ENCODE measurements at regions not wholly inside any gene's neighbourhood (a gene's known extent, or its start where the extent isn't known, plus 50 kb on each side); places are given as distances from the start of the nearest gene placed in this dataset.

- no peak for TF ChIP-seq POLR2A (IDR thresholded peaks at IDR 0.05)
- TF ChIP-seq CTCF (IDR thresholded peaks at IDR 0.05): no peak
- ATAC-seq (no peak), DNase-seq (no peak)
- no peak overlapping the region for H3K27ac ChIP-seq
- intact Hi-C loops (cut with DNase I): no loop called here
- no peak overlapping the region for H3K4me3 ChIP-seq
- WGBS, 2 donors: 33 to 36% methylated on average over 2 of the region's 2 CpGs
- H3K4me1 ChIP-seq: no peaks in the 10 kb centered on the region
- H3K36me3 ChIP-seq (replicated peaks in 1 of 2; ENCODE audit: insufficient read depth in 1 of 2, low read depth in 2 of 2): no peaks in the 10 kb centered on the region
- H3K27me3 ChIP-seq: no peaks in the 10 kb centered on the region
- no peaks in the 10 kb centered on the region for H3K9me3 ChIP-seq
Observed at GRCh38 chr13:47474326-47474725, 526.7 kb downstream of the SUCLA2 start.

- Histone ChIP-seq H3K4me1 (no peaks in the 10 kb centered on the region), H3K27ac (no peak overlapping the region), H3K4me3 (no peak overlapping the region), H3K27me3 (no peaks in the 10 kb centered on the region), H3K9me3 (no peaks in the 10 kb centered on the region), H3K36me3 (replicated peaks in 1 of 2; ENCODE audit: insufficient read depth in 1 of 2, low read depth in 2 of 2) (no peaks in the 10 kb centered on the region)
- DNase-seq: no peak
- TF ChIP-seq CTCF (IDR thresholded peaks at IDR 0.05) (no peak), POLR2A (IDR thresholded peaks at IDR 0.05) (no peak)
- intact Hi-C loops (cut with DNase I): no loop called here
- WGBS, 2 donors: 29 to 37% methylated on average over 2 of the region's 2 CpGs
- ATAC-seq: no peak
Observed at GRCh38 chr13:47472516-47472915, 528.6 kb downstream of the SUCLA2 start.

GRCh38 chr13:47463726-47464125 is 537.3 kb downstream of the SUCLA2 start:
- Histone ChIP-seq H3K9me3 (no peaks in the 10 kb centered on the region), H3K27ac (no peak overlapping the region), H3K27me3 (no peaks in the 10 kb centered on the region), H3K36me3 (replicated peaks in 1 of 2; ENCODE audit: insufficient read depth in 1 of 2, low read depth in 2 of 2) (no peaks in the 10 kb centered on the region), H3K4me1 (no peaks in the 10 kb centered on the region), H3K4me3 (no peak overlapping the region)
- TF ChIP-seq CTCF (IDR thresholded peaks at IDR 0.05) (no peak), POLR2A (IDR thresholded peaks at IDR 0.05) (no peak)
- 67 to 72% methylated on average over 4 to 6 of the region's 6 CpGs for WGBS, 2 donors
- intact Hi-C loops (cut with DNase I): no loop called here
- DNase-seq: no peak
- ATAC-seq: no peak

- no peak overlapping the region for H3K4me3 ChIP-seq
- intact Hi-C loops (cut with DNase I): no loop called here
- DNase-seq (no peak), ATAC-seq (no peak)
- H3K36me3 ChIP-seq (replicated peaks in 1 of 2; ENCODE audit: insufficient read depth in 1 of 2, low read depth in 2 of 2): no peaks in the 10 kb centered on the region
- no peak overlapping the region for H3K27ac ChIP-seq
- no peak for TF ChIP-seq POLR2A (IDR thresholded peaks at IDR 0.05)
- TF ChIP-seq CTCF (IDR thresholded peaks at IDR 0.05): no peak
- no peaks in the 10 kb centered on the region for H3K27me3 ChIP-seq
- WGBS, 2 donors: 60 to 67% methylated on average over 2 of the region's 2 CpGs
- H3K9me3 ChIP-seq: no peaks in the 10 kb centered on the region
- H3K4me1 ChIP-seq: no peaks in the 10 kb centered on the region
Observed at GRCh38 chr13:47463002-47463401, 538.1 kb downstream of the SUCLA2 start.

- 53% methylated on average over 1 of the region's 1 CpG for WGBS, 2 donors
- H3K27me3 ChIP-seq: no peaks in the 10 kb centered on the region
- no peak for DNase-seq
Observed at GRCh38 chr13:47461816-47462215, 539.3 kb downstream of the SUCLA2 start.

More at GRCh38 chr13:47461816-47462215, 539.3 kb downstream of the SUCLA2 start:
- intact Hi-C loops (cut with DNase I): no loop called here
- Histone ChIP-seq H3K4me3 (no peak overlapping the region), H3K27ac (no peak overlapping the region), H3K4me1 (no peaks in the 10 kb centered on the region), H3K9me3 (no peaks in the 10 kb centered on the region), H3K36me3 (replicated peaks in 1 of 2; ENCODE audit: insufficient read depth in 1 of 2, low read depth in 2 of 2) (no peaks in the 10 kb centered on the region)
- TF ChIP-seq CTCF (IDR thresholded peaks at IDR 0.05) (no peak), POLR2A (IDR thresholded peaks at IDR 0.05) (no peak)
- no peak for ATAC-seq
